CD4-positive, alpha-beta T cell treated with Interleukin-6 at 100 ng/mL for 8 hours (primary cell): ENCODE measurements at regions not wholly inside any gene's neighbourhood (a gene's known extent, or its start where the extent isn't known, plus 50 kb on each side); places are given as distances from the start of the nearest gene placed in this dataset.

Experiments
- DNase-seq: peaks from one replicate; pipeline ENCODE4 v3.0.0-alpha.2; 2020; ENCODE audit warnings: mixed read lengths, low spot score

GRCh38 chr11:122172352-122173073, 56.5 kb upstream of the BLID start:
- DNase-seq: no peak

GRCh38 chr11:122170815-122171475, 54.9 kb upstream of the BLID start:
- DNase-seq: no peak

- no peak for DNase-seq
These were observed 52.2 kb upstream of the BLID start for GRCh38 chr11:122168218-122168617.

- DNase-seq: no peak
These were observed 51.1 kb upstream of the BLID start for GRCh38 chr11:122167100-122167499.

- no peak for DNase-seq
These were observed 49.8 kb upstream of the BLID start for GRCh38 chr11:122165607-122166371.
